GM21825 (cell line): ENCODE measurements at regions not wholly inside any gene's neighbourhood (a gene's known extent, or its start where the extent isn't known, plus 50 kb on each side); places are given as distances from the start of the nearest gene placed in this dataset.
"Not testable (repeated sequence)": the region's sequence is repeated elsewhere in the genome, so short reads cannot be mapped to it uniquely, and the experiment has no call there.

Experiments used
- ATAC-seq: cut with Tn5 transposase; IDR thresholded peaks from one replicate; pipeline ENCODE4 v1.9.1; 2021; ENCODE audit warnings: mild to moderate bottlenecking, moderate library complexity; ENCODE audit not compliant: unreplicated experiment

GRCh38 chr13:59263531-59263930 is 900.2 kb downstream of the DIAPH3 start:
- no peak for ATAC-seq

DNA sequence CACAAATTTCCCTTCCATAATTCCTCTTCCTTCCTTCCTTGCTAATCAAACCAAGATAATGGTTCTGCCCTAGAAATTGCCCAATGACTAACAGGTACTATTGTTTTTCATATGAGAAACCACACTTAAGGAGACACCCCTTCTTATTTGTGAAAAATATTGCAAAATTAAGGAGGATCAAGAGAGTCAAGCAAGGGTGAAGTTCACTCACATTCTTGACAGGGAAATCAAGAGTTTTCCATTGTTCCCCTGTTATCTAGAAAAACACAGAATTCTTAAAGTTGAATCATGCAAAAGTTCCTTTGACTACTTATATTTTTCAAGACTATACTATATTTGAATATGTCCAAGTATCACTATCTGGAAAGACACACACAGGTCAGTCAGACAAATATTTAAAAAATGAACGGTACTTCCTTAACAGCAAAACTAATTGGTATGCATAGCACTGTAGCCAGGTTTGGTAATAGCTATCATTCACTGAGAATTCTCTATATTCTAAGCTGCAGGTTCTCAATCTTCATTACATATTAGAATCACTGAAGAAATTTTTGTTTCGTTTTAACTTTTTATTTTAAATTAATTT is 897.2 kb downstream of the DIAPH3 start:
- no peak for ATAC-seq

DNA sequence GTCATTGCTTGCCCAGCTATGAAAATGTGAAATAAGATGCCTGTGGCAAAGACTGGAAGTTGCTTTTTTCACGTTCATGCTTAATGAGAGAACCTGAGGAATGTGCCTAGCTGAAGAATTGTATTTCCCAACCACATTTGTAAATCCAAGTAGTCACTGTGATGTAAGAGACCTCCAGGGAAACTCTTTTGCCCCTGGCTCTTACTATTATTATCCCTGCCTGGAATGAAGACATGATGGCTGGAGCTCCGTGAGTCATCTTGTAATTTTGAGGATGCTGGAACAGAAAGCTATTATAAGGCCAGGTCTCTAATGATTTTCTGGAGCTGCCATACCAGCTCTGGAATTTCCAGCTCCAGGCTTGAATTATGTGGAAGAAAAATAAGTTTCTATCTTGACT is 894.3 kb downstream of the DIAPH3 start:
- ATAC-seq, result no peak

GRCh38 chr13:59270327-59270726 is 893.4 kb downstream of the DIAPH3 start:
- ATAC-seq, result no peak

DNA sequence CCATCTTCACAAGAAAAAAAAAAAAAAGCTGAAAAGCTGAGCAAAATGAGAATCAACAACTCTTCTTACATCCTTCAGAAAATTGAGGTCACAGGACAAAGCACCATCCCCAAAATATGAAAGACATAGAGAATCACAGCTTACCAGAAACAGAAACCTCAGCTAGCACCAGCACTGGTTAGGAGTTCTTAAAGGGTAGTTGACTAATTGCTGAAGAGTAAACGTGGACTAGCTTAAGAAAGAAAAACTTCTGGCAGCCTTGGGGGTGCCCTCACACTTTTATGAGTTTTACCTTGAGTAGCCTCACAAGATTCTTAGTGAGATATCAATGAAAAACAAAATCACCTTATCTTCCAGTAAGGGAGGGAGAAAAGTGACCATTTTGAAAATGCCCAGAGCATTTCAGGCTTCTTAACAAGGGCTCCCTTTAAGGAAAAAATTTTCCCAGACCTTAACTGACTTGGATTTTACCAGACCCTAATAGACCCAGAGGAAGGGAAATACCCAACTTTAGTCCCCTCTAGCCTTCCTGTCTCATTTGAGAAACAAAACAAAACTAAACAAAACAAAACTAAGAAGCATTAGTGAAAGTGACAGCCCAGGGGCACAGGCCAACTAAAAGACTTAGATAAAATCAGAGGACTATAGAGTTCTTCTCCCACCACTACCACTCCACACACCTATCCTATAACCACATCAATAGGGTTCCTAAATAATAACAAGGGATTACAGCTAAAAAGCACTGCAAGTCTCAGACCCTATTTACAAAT is 888.6 kb downstream of the DIAPH3 start:
- peak; percentile 73 for ATAC-seq

DNA sequence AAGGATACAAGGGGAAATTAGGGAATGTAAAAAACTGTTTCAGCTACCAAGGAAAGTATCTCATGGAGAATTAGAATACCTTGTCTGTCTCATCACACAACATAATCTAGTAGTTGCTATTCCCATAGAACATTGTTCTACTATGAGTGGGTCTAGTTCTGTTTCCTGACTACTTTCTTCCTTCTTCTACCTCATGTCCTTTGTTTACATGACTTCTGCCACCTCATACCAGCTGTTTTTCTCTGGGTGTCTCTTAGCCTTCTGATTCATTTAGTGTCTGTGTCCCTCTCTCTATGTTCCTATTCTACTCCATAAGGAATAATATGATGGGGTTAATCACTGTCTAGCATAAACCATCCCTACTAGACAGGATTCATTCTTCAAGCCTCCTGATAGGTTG is 887.3 kb downstream of the DIAPH3 start:
- ATAC-seq, result no peak

GRCh38 chr13:59277106-59277505 is 886.6 kb downstream of the DIAPH3 start:
- no peak for ATAC-seq

GRCh38 chr13:59279028-59279427 is 884.7 kb downstream of the DIAPH3 start:
- ATAC-seq, result no peak

DNA sequence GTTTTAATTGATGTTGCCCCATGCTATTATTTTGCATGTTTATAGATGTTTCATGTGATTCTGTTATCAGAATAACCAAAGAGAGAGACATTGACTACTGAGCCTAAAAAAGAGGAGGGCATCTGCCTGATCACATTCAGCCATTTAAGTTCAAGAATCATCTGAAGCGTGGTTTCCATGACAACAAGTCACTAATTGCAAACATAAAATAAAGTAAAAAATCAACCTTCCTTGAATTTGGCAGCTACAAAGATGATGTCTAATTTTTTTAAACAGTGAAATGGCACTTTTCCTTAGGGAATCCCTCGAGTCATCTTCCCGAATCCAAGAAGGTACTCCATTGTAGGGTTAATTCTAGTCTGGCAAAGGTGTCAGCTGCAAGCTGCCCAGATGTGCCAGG is 884.2 kb downstream of the DIAPH3 start:
- ATAC-seq, result no peak

GRCh38 chr13:59280297-59280696 is 883.4 kb downstream of the DIAPH3 start:
- no peak for ATAC-seq

GRCh38 chr13:59281453-59281852 is 882.3 kb downstream of the DIAPH3 start:
- ATAC-seq, result no peak

DNA sequence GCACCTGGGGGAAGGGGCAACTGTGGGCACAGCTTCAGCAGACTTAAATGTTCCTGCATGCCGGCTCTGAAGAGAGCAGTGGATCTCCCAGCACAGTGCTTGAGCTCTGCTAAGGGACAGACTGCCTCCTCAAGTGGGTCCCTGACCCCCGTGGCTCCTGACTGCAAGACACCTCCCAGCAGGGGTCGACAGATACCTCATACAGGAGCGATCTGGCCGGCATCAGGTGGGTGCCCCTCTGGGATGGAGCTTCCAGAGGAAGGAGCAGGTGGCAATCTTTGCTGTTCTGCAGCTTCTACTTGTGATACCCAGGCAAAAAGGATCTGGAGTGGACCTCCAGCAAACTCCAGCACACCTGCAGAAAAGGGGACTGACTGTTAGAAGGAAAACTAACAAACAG is 871.5 kb downstream of the DIAPH3 start:
- ATAC-seq, result not testable (repeated sequence)

DNA sequence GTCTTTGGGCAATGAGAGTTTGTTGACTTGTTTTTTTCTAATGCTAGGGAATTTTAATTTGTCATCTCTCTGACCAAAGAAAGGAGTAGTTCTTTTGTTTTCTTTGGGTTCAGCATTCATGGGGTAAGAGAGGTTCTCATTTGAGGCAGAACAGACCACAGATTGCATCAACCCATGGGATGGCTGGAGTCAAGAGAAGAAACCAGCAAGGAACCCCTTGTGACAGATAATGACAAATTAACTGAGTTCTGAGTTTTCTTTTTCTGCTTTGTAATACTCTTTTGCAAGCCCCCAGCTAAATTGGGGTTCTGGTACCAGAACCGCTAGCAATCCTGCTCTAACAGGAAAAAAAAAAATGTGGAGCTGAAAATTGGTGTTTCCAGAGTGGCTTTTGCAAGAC is 864.1 kb downstream of the DIAPH3 start:
- ATAC-seq, result no peak

GRCh38 chr13:59300355-59301173 is 863.2 kb downstream of the DIAPH3 start:
- ATAC-seq, result no peak

GRCh38 chr13:59301174-59301567 is 862.6 kb downstream of the DIAPH3 start:
- no peak for ATAC-seq

DNA sequence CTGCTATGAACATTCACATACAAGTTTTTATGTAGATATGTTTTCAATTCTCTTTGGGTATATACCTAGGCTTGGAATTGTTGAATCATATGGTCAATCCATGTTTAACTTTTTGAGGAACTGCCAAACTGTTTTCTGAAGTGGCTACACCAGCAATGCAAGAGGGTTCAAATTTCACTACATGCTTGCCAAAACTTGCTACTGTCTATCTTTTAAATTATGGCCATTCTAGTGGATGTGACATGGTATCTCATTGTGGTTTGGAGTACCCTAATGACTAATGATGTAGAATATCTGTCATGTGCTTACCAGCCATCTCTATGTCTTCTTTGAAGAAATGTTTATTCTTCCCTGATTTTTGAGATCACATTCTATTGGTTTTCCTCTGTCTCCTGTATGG is 860.3 kb downstream of the DIAPH3 start:
- no peak for ATAC-seq

- ATAC-seq, result no peak
These were observed 859.1 kb downstream of the DIAPH3 start for GRCh38 chr13:59304596-59304995.

- no peak for ATAC-seq
These were observed 857.8 kb downstream of the DIAPH3 start for GRCh38 chr13:59305896-59306295.

- ATAC-seq, result no peak
These were observed 851.0 kb downstream of the DIAPH3 start for GRCh38 chr13:59312776-59313175.

- ATAC-seq, result peak; percentile 72
These were observed 845.3 kb downstream of the DIAPH3 start for GRCh38 chr13:59318320-59318930.

GRCh38 chr13:59319276-59319675 is 844.5 kb downstream of the DIAPH3 start:
- no peak for ATAC-seq
